GM19351 (cell line): ENCODE measurements at regions not wholly inside any gene's neighbourhood (a gene's known extent, or its start where the extent isn't known, plus 50 kb on each side); places are given as distances from the start of the nearest gene placed in this dataset.
A peak's percentile ranks its signal among the peaks of the same experiment; 100 is the strongest.
"Not testable (repeated sequence)": the region's sequence is repeated elsewhere in the genome, so short reads cannot be mapped to it uniquely, and the experiment has no call there.

ENCODE experiments used
- ATAC-seq: cut with Tn5 transposase; IDR thresholded peaks from one replicate; pipeline ENCODE4 v1.9.1; 2021; ENCODE audit warnings: mild to moderate bottlenecking, moderate library complexity; ENCODE audit not compliant: unreplicated experiment

DNA sequence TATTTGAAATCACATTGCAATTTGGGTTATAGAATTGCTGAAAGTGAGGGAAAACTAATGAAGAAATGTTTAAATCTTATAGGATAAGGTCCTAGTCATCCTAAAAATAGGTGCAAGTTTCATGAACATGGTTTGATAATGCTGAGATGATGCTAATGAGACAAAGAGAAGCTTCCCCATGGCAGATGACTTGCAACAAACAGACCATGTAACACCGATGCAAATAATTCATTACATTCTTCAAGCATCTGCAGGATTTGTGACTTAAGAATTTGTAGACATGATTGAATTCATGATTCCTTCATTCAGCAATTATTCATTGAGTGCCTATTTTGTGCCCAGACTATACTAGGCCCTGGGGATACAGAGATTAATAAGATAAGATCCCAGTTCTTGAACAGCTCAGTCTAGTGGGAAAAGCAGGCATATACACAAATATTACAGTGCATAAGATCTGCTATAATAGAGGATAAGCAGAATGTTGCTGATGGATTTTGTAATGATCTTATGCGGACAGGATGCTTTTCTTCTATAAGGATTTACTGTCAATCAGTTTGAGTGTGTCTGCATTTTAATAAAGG is 367.9 kb upstream of the GBE1 start:
- ATAC-seq = no peak

DNA sequence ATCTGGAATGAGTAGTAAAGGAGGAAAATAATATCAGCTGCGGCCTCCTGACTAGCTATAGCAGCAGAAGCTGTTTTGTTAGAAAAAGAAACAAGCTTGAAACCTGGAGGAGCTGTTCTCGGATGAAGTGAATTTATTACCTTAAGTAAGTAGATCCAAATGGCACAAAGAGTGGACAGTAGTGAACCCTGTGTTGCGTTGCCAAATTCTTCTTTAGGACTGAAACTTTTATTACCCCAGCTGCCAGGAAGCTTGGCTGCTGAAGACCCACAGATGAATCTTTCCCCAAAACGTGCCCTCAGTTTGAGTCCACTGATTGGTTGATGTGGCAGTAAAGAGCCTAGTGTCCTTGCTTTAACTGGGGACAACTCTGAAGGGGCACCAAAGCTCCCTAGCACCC is 366.8 kb upstream of the GBE1 start:
- no peak for ATAC-seq

DNA sequence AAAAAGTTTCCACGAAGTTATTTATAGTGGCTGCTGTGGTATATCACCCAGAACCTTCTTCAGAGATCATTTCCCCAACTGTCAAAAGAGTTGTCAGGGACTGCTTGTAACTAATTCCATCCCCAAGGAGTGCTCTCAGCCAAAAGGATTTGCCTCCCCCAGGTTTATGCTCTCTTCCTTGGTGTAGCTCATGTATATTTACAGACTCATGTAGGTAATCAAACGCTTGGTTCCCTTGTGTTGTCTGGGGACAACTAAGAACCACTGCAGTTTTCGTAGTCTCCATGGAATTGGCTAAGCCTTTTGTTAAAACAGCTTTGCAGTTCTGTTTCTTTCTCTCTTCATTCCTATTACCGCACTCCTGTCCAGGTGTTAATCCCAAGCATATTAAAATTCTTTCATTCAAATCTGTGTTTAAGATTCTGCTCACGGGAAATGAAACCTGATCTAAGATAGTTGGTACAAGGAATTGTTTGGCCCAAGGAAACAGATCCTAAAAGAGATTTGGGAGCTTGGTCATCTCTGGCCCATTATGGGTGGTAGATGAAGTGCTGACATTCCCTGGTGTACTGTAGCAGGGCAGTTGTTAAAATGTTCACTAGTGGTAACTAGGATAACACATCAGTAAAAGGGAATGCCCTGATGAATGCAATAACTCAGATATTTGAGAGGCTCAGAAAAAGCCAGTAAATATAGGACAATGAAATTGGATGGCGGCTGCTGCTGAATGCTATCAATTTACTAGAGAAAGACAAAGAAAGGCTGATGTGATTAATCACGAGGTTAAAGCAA is 361.3 kb upstream of the GBE1 start:
- no peak for ATAC-seq

DNA sequence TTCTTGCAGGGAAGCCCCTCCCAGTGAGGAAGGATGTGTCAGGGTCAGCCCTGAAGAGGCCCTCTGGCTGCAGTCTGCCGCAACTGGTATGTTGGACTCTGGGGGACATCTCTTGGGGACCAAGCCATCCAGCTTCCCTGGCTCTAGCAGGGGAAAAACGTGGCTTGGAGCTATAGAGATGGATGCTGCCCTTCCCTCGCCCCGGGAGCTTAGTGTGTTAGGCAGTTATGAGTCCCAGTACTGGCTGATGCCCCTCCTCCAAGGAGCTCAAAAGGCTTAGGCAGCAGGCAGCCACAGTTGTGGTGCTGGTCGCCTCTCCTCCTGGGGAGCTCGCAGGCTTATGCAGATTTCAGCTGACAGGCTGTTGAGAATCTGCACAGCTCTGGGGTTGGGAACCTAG is 353.1 kb upstream of the GBE1 start:
- ATAC-seq = no peak

DNA sequence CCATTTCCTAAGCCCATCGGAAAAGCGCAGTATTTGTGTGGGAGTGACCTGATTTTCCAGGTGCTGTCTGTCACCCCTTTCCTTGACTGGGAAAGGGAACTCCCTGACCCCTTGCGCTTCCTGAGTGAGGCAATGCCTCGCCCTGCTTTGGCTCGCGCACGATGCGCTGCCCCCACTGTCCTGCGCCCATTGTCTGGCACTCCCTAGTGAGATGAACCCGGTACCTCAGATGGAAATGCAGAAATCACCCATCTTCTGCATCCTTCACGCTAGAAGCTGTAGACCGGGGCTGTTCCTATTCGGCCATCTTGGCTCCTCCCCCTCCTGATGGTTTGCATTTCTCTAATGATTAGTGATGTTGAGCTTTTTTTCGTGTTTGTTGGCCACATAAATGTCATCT is 349.3 kb upstream of the GBE1 start:
- ATAC-seq = not testable (repeated sequence)

DNA sequence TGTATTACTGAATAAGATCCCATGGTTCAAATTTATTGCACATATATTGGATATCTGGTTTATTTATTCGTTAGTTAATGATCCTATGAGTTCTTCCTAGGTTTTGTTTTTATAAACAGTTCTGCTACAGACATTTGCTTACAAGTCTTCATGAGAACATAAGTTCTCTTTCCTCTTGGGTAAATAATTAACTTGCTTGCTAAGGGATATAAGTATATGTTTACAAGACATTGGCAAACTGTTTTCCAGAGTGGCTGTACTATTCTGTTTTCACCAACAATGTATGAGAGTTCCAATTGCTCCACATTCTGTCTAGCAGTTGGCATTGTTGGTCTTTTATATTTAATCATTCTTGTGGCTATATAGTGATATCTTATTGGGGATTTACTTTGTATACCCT is 341.8 kb upstream of the GBE1 start:
- no peak for ATAC-seq

DNA sequence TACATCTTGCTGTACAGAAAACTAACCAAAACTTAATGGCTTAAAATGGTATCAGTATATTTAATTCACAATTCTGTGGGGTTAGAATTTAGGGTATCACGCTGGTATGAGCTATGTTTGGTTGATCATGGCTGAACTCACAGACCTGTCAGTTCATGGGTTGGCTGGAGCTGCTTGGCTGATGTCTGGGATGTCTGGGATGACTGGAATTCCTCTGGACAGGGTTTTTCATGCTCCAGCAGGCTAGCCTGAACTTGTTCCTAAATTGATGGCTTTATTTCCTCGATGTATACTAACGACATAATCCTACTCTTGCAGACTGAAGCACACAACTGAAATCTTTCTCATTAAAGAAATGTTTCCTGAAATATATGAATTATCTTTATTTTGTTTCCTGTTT is 338.9 kb upstream of the GBE1 start:
- no peak for ATAC-seq

DNA sequence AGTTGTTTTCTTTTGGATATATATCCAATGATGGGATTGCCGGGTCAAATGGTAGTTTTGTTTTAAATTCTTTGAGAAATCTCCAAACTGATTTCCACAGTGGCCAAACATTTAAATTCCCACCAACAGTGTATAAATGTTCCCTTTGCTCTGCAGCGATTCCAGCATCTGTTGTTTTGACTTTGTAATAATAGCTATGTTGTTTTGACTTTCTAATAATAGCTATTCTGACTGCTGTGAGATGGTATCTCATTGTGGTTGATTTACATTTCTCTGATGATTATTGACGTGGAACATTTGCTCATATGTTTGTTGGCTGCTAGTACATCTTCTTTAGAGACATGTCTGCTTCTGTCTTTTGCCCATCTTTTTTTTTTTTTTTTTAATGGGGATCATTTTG is 332.2 kb upstream of the GBE1 start:
- ATAC-seq = no peak

DNA sequence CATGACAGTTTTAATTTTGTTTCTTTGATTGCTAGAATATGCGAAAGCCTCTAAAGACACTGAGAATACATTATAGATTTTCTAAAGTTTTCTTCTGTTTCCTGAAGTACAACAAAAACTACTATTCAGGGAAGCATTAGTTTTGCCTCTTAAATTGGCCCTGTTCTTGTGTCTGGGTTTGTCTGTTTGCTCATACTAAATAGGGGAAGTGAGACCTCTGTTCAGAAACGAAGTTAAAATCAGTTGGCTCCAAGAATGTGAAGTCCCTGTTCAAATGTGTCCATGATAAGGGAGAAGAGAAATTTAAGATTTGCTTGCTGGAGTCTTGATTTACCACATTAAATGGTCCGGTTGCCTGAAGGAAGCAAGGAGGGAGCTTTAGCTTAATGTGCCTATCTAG is 327.3 kb upstream of the GBE1 start:
- ATAC-seq = peak; percentile 89

DNA sequence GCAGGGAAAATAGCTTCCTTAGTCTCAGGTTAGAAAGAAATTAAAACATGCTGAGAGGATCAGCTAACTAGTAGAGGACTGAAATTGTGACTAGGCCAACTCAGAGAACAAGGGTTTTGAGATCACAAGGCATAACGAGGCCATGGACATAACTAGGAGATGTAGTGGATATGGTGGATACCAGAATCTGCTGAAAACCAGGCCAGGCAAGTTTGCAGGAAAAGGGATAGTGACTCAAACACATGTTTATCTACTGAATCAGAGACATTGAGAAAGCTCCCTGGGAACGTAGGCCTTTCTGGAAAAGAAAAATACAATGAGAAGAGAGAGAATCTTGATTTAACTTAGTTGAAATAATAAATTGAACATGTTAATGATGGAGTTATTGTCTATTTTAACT is 326.5 kb upstream of the GBE1 start:
- no peak for ATAC-seq

DNA sequence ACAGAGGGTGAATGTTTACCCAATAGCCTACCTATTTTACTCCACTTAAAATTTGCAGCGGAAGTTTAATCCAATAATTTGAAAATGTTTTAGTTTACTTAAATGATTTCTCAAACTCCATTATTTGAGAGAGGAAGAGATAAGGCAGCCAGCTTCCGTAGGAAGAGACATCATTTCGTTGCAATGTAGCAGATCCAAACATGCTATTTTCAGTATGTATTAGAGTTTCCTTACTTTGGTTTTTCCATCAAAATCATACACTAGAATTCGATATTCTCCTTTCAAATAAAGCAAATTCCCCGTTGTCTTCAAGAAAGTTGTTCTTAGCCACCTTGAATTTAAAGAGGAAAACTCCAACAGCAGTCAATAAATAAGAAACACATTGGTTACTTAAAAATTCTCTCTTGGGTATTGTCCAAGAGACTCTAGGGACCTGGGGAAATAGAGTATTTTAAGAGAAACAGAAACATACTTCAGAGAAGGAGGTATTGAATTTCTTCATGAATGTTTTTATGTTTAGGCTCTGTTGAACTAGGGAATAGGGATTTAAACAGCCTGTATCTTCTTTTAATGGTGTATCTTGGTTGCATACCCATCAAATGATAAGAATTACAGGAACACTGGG is 324.5 kb upstream of the GBE1 start:
- no peak for ATAC-seq

DNA sequence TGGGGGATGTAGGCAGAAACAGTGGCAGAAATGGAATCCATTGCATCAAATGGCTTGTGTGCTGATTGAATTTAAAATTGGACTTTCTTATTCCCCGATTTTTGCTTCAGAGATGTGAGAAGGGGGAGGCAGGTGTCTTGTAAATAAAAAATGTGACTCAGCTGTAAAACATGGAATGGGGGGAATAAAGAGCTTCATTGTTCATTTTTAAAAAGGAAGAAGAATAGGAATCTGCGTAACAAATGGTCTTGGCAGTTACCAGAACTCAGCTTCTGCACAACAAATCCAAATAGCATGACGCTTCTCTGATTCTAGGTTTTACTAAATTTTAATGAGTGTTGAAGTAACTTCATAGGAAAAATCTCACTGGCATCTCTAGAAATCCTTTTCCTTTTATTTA is 323.9 kb upstream of the GBE1 start:
- ATAC-seq = no peak

DNA sequence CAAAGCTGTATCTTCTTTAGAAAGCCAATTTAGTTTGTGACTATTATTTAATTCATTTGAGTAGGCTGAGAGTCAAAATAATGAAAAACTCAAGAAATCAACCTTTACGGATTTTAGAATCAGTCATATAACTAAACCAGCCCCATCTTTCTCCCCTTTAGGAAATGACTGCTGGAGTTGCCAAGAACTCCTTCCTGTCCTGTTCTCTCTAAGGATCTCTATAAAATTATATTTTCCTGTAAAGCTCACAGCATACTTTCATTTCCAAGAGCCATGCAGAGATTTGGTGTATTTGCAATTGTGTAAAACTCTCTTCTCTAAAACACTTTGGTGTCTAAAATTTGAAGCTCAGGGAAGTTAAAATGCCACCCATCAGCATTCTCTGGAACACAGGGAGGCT is 323.4 kb upstream of the GBE1 start:
- no peak for ATAC-seq

DNA sequence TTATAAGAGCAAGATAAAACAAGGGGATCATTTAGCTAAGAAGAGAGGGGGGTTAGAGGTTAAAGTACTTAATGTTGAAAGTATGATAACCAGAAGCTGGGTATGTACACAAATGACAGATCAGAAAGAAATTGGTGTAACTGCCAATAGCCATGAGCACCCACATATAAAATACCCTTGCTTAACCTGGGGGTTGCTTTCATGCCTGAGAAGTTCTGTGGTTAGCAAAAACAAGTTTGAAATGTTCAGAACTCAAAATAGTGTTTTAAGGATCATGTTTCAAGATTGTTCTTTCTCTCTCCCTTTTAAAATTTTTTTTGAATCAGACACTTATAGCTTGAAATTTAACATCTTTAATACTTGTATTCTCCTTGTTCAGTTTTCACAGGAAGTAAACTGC is 321.4 kb upstream of the GBE1 start:
- peak; percentile 40 for ATAC-seq

DNA sequence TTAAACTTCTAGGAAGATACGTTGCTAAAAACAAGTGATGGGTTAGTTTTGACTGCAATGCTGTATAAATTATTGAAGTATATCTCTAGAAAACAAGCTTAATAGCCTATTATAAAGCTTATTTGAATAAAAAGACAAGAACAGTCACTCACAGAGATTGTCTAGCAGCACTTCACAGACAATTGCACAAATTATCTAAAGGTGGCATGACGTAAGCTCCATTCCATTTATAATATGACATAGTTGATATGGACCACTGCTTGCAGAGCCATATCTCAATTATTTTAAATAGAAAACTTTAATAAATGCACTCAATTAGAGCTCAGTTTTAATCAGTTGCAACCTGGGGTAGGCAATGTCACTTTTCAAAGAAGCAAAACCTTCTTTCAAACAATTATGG is 319.9 kb upstream of the GBE1 start:
- no peak for ATAC-seq

DNA sequence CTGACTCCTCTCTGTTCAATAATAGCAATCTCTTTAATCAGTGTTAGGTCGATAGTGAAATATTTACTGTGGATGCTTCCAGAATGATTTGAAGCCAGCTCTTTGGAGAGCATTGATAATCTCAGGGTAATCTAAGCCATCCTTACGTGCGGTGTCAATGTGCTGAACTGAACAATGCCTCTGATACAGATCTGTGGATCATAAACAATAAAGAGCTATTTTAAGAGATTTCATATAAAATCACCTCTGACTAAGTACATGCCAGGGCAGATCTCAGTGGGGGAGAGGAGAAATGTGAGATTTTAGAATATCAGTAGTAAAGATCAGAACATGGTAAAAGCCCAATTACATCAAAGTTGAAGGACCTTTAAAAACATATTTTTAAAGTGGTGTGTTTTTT is 319.3 kb upstream of the GBE1 start:
- ATAC-seq = no peak

DNA sequence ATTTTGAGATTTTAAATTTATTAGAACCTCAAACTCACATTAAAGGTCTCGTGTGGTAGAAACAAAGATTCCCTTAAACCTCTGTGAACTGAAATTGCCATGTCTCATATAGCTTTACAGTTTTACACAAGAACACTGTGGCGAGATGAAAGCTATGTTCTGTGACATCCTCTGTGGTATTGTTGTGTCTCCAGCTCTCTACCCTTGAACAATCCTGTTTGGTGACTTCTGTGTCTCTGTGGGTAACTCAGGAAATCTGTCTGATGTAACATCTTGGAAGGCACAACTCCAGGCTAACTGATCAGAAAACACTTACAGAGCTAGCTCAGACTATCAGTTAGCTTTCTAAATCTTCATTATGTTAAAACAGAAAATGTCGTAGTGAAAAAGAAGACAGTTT is 318.8 kb upstream of the GBE1 start:
- ATAC-seq = no peak

DNA sequence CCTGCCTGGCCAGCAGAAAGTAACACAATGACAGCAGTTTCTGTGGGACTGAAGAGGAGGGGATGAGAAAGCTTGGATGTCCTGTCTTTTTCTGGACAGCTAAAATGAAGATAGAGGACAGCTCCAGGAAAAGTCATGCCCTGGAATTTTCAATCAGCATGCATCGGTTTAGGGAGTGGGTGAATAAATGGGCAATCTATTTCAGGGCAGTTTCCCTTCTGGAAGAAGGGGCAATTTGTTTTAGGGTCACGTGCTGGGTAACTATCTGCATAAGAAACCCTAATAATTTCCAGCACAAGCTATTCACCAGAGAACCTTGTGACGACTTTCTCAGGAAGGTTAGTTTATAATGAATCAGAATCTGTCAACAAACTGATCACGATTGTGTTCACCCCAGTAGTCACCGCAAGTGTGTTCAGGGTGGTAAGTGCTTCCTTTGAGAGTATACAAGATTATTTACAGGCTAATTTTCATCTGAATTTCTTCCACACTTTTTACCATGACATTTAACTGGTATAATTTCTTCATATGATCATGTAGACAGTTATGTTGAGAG is 318.0 kb upstream of the GBE1 start:
- no peak for ATAC-seq

DNA sequence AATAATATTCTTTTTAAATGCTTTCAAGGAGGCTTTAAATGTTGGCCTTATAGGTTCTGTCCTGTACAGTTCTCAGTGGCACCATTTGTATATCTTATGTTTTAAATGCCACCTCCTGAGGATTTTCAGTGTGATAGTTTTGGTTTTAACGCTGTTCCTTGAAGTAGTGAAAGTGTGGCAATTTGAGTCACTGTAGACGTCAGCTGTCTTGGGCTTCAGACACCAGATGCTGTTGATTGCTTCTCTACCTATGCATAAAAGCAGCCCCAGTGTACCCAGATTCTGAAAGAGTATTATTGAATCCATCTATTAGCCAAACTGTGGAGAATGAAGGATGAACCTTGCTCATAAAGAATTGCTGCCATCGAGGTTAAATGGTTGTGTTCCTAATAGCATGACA is 316.8 kb upstream of the GBE1 start:
- no peak for ATAC-seq

DNA sequence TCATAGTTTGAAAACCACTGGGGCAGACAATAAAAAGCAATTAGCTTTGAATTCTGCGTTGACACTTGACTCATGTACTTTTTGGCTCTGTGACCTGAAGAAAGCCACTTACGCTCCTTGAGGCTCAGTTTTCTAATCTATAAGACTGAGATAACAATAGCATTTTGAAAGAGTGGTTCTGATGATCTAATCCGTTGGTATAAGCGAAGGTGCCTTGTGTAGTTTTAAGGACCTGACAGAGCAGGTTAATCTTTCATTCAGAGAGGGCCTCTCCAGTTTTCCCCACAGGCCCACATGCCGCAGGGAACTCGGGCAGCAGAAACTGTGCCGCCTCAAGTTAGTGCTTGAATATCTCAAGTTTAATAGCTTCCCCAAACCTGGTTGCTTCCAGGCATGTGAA is 306.0 kb upstream of the GBE1 start:
- ATAC-seq = no peak

DNA sequence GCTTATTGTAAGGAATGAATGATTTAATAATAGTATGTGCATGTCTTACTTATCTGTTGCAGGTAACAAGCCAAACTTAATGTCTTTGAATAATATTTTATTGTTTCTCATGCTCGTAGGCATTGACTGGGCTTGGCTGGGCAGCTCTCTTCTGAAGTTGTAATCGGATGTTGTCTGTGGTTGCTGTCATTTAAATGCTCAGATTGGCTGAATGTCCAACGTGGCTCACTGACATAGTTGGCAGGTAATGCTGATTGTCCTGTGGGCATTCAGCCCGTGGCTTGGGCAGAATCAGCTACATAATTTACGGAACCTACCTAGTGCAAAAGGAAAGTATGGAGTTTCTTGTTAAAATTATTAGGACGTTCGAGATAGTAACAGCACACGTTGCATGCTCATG is 297.4 kb upstream of the GBE1 start:
- no peak for ATAC-seq

DNA sequence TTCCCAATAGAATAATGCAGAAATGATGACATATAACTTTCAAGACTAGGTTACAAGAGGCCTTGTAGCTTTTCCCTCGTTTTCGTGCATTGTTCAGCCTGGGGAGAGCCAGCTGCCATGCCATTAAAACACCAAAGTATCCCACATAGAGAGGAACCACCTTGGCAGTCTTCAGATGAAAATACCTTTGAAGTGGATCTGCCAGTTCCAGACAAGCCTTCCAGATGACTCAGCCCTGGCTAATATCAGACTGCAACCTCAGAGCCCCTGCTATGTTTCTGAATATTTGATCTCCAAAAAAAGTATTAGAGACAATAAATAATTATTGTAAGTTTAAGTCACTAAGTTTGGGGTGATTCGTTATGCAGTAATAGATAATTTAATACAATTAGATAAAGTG is 294.3 kb upstream of the GBE1 start:
- ATAC-seq = no peak
